Panc1 (cell line): ENCODE measurements at regions not wholly inside any gene's neighbourhood (a gene's known extent, or its start where the extent isn't known, plus 50 kb on each side); places are given as distances from the start of the nearest gene placed in this dataset.

ENCODE experiments used
- ATAC-seq: fragments of 200-7000 bp; cut with Tn5 transposase; 2 replicates; pipeline ENCODE4 v1.9.1; 2020; ENCODE audit warnings: mild to moderate bottlenecking, moderate library complexity
- BruUV-seq: library from RNA; stranded (reverse); fragments of 400-500 nt; replicated peaks from 2 replicates; lab custom pipeline; 2021; lab: Mats Ljungman, UMichigan
- CTCF ChIA-PET: fragments of 300-600 bp; sonication (Branson Sonifier 250); formaldehyde crosslinking; loops from one replicate; lab custom pipeline; 2022; ENCODE audit warnings: antibody characterized with exemption; lab: Charles Lee
- POLR2A ChIA-PET: fragments of 300-600 bp; sonication (Branson Sonifier 250); formaldehyde crosslinking; loops from one replicate; lab custom pipeline; 2022; ENCODE audit warnings: antibody characterized with exemption; lab: Charles Lee
- DNase-seq: peaks from one replicate; pipeline ENCODE4 v3.0.0-alpha.2; 2010; ENCODE audit warnings: low read depth, low spot score
- H3K27ac ChIP-seq: 2 replicates; pipeline ENCODE4 v1.5.1; 2011; ENCODE audit warnings: mild to moderate bottlenecking, low read length, inconsistent platforms
- H3K27me3 ChIP-seq: fragments of 200-500 bp; sonication (Bioruptor generic); 2 replicates; pipeline ENCODE4 v1.6.0; 2014; ENCODE audit warnings: low read length, inconsistent platforms; ENCODE audit not compliant: control insufficient read depth, insufficient read depth
- H3K36me3 ChIP-seq: fragments of 200-500 bp; sonication (Bioruptor generic); 2 replicates; pipeline ENCODE4 v1.5.1; 2014; ENCODE audit warnings: inconsistent platforms, mild to moderate bottlenecking, low read length, moderate library complexity; ENCODE audit not compliant: control insufficient read depth, insufficient read depth
- H3K4me1 ChIP-seq: 2 replicates; pipeline ENCODE4 v1.5.1; 2011; ENCODE audit warnings: inconsistent platforms, mild to moderate bottlenecking, low read length, moderate library complexity; ENCODE audit not compliant: control insufficient read depth, insufficient read depth
- H3K4me3 ChIP-seq, 2 experiments: 2 replicates each; pipeline ENCODE4 v1.5.1; 2011 to 2012; ENCODE audit warnings: low read depth in 2 of 2, low read length in 2 of 2, mild to moderate bottlenecking in 2 of 2, inconsistent platforms in 1 of 2, moderate library complexity in 1 of 2
- H3K9me3 ChIP-seq: fragments of 200-500 bp; sonication (Bioruptor generic); 2 replicates; pipeline ENCODE4 v1.5.1; 2014; ENCODE audit warnings: low read depth, mild to moderate bottlenecking, inconsistent platforms, low read length, moderate library complexity; ENCODE audit not compliant: control insufficient read depth, insufficient read depth
- POLR2AphosphoS5 ChIP-seq: IDR thresholded peaks from 2 replicates; pipeline ENCODE4 v1.6.1; 2012; ENCODE audit warnings: mild to moderate bottlenecking, low read depth, low read length, moderate library complexity
- REST ChIP-seq, 2 experiments: IDR thresholded peaks; 2 replicates each; pipeline ENCODE4 v1.6.1; 2011 to 2012; ENCODE audit warnings: low read depth in 2 of 2, control low read depth in 1 of 2, low read length in 1 of 2, mild to moderate bottlenecking in 1 of 2, moderate library complexity in 1 of 2; ENCODE audit not compliant: insufficient read depth in 1 of 2
- SIN3A ChIP-seq: IDR thresholded peaks from 2 replicates; pipeline ENCODE4 v1.6.1; 2012; ENCODE audit warnings: low read depth, mild to moderate bottlenecking, low read length, moderate library complexity, borderline replicate concordance; ENCODE audit not compliant: insufficient read depth
- TCF7L2 ChIP-seq: IDR thresholded peaks from 2 replicates; pipeline ENCODE4 v1.6.1; 2011; ENCODE audit warnings: mild to moderate bottlenecking, low read depth, low read length, inconsistent platforms
- in situ Hi-C: cut with HindIII; loops from 2 replicates; pipeline ENCODE4 v1.10.0; 2016; ENCODE audit warnings: low sequenced_read_pairs, low pct_unique_long_range_greater_than_20kb
- intact Hi-C: fragments of 100-400 bp; cut with micrococcal nuclease; formaldehyde crosslinking; loops from one replicate; pipeline ENCODE4 v1.10.0; 2022; ENCODE audit not compliant: unreplicated experiment
- TF ChIP-seq, protein P1 (sequence below): fragments of 450-650 bp; IDR thresholded peaks from 2 replicates; pipeline ENCODE4 v1.5.1; 2017; ENCODE audit warnings: mild to moderate bottlenecking

- BruUV-seq: no TSS peak
- intact Hi-C loops (no loop called here), in situ Hi-C loops (no loop called here)
- ChIA-PET CTCF (no interaction called here), POLR2A (no interaction called here)
- ATAC-seq (no peak), DNase-seq (no peak)
- H3K27ac ChIP-seq: no peak overlapping the region
- no peaks in the 10 kb centered on the region for H3K27me3 ChIP-seq
- no peaks in the 10 kb centered on the region for H3K36me3 ChIP-seq
- no peaks in the 10 kb centered on the region for H3K9me3 ChIP-seq
- H3K4me1 ChIP-seq: no peaks in the 10 kb centered on the region
- no peak overlapping the region for H3K4me3 ChIP-seq
- TF ChIP-seq TCF7L2 (no peak), REST (IDR thresholded peaks at IDR 0.05; ENCODE audit: insufficient read depth in 1 of 2, low read depth in 2 of 2, low read length in 1 of 2) (no peak), SIN3A (no peak), POLR2AphosphoS5 (no peak)
- TF ChIP-seq, protein P1, sequence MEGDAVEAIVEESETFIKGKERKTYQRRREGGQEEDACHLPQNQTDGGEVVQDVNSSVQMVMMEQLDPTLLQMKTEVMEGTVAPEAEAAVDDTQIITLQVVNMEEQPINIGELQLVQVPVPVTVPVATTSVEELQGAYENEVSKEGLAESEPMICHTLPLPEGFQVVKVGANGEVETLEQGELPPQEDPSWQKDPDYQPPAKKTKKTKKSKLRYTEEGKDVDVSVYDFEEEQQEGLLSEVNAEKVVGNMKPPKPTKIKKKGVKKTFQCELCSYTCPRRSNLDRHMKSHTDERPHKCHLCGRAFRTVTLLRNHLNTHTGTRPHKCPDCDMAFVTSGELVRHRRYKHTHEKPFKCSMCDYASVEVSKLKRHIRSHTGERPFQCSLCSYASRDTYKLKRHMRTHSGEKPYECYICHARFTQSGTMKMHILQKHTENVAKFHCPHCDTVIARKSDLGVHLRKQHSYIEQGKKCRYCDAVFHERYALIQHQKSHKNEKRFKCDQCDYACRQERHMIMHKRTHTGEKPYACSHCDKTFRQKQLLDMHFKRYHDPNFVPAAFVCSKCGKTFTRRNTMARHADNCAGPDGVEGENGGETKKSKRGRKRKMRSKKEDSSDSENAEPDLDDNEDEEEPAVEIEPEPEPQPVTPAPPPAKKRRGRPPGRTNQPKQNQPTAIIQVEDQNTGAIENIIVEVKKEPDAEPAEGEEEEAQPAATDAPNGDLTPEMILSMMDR: no peak
Observed at GRCh38 chr3:181383201-181383600, 328.5 kb upstream of the SOX2 start.

GRCh38 chr3:181382656-181383055, 329.1 kb upstream of the SOX2 start:
- in situ Hi-C loops: no loop called here
- Histone ChIP-seq H3K4me3 (no peak overlapping the region), H3K27me3 (no peaks in the 10 kb centered on the region), H3K4me1 (no peaks in the 10 kb centered on the region), H3K9me3 (no peaks in the 10 kb centered on the region), H3K36me3 (no peaks in the 10 kb centered on the region), H3K27ac (no peak overlapping the region)
- ChIA-PET POLR2A (no interaction called here), CTCF (no interaction called here)
- no peak for ATAC-seq
- no TSS peak for BruUV-seq
- TF ChIP-seq, protein P1: no peak
- TF ChIP-seq REST (IDR thresholded peaks at IDR 0.05; ENCODE audit: insufficient read depth in 1 of 2, low read depth in 2 of 2, low read length in 1 of 2): no peak
- no peak for TF ChIP-seq POLR2AphosphoS5
- TF ChIP-seq SIN3A: no peak
- TF ChIP-seq TCF7L2: no peak
- intact Hi-C loops: no loop called here
- DNase-seq: no peak
